ENCODE measurements at regions not wholly inside any gene's neighbourhood (a gene's known extent, or its start where the extent isn't known, plus 50 kb on each side); places are given as distances from the start of the nearest gene placed in this dataset.

GRCh38 chr3:148126956-148127355, 570.7 kb upstream of the AGTR1 start:
- DNase-seq (ENCODE audit: low read depth in 2 of 3, low spot score in 2 of 3): no peak

- DNase-seq (ENCODE audit: low read depth in 2 of 3, low spot score in 2 of 3): no peak
Measured at GRCh38 chr3:148128136-148128535, 569.6 kb upstream of the AGTR1 start.

- DNase-seq (ENCODE audit: low read depth in 2 of 3, low spot score in 2 of 3): no peak
Measured at GRCh38 chr3:148131990-148132638, 565.6 kb upstream of the AGTR1 start.

GRCh38 chr3:148136816-148137215, 560.9 kb upstream of the AGTR1 start:
- no peak for DNase-seq (ENCODE audit: low read depth in 2 of 3, low spot score in 2 of 3)

GRCh38 chr3:148146241-148146640, 551.5 kb upstream of the AGTR1 start:
- no peak for DNase-seq (ENCODE audit: low read depth in 2 of 3, low spot score in 2 of 3)

GRCh38 chr3:148146947-148147826, 550.5 kb upstream of the AGTR1 start:
- DNase-seq (ENCODE audit: low read depth in 2 of 3, low spot score in 2 of 3): no peak

- no peak for DNase-seq (ENCODE audit: low read depth in 2 of 3, low spot score in 2 of 3)
Measured at GRCh38 chr3:148147903-148148302, 549.8 kb upstream of the AGTR1 start.

GRCh38 chr3:148149556-148149955, 548.1 kb upstream of the AGTR1 start:
- DNase-seq (ENCODE audit: low read depth in 2 of 3, low spot score in 2 of 3): no peak

- no peak for DNase-seq (ENCODE audit: low read depth in 2 of 3, low spot score in 2 of 3)
Measured at GRCh38 chr3:148150141-148150540, 547.6 kb upstream of the AGTR1 start.

GRCh38 chr3:148158210-148158609, 539.5 kb upstream of the AGTR1 start:
- no peak for DNase-seq (ENCODE audit: low read depth in 2 of 3, low spot score in 2 of 3)

- no peak for DNase-seq (ENCODE audit: low read depth in 2 of 3, low spot score in 2 of 3)
Measured at GRCh38 chr3:148162132-148162531, 535.6 kb upstream of the AGTR1 start.

GRCh38 chr3:148168347-148168746, 529.4 kb upstream of the AGTR1 start:
- DNase-seq (ENCODE audit: low read depth in 2 of 3, low spot score in 2 of 3): no peak

GRCh38 chr3:148173851-148174250, 523.9 kb upstream of the AGTR1 start:
- DNase-seq (ENCODE audit: low read depth in 2 of 3, low spot score in 2 of 3): no peak

GRCh38 chr3:148175214-148175613, 522.5 kb upstream of the AGTR1 start:
- no peak for DNase-seq (ENCODE audit: low read depth in 2 of 3, low spot score in 2 of 3)

GRCh38 chr3:148178503-148178902, 519.2 kb upstream of the AGTR1 start:
- no peak for DNase-seq (ENCODE audit: low read depth in 2 of 3, low spot score in 2 of 3)

GRCh38 chr3:148184798-148185197, 512.9 kb upstream of the AGTR1 start:
- DNase-seq (ENCODE audit: low read depth in 2 of 3, low spot score in 2 of 3): no peak

- DNase-seq (ENCODE audit: low read depth in 2 of 3, low spot score in 2 of 3): no peak
Measured at GRCh38 chr3:148186881-148187280, 510.8 kb upstream of the AGTR1 start.

- no peak for DNase-seq (ENCODE audit: low read depth in 2 of 3, low spot score in 2 of 3)
Measured at GRCh38 chr3:148187296-148187695, 510.4 kb upstream of the AGTR1 start.

- no peak for DNase-seq (ENCODE audit: low read depth in 2 of 3, low spot score in 2 of 3)
Measured at GRCh38 chr3:148190441-148190990, 507.2 kb upstream of the AGTR1 start.

GRCh38 chr3:148191966-148192365, 505.7 kb upstream of the AGTR1 start:
- DNase-seq (ENCODE audit: low read depth in 2 of 3, low spot score in 2 of 3): no peak

- no peak for DNase-seq (ENCODE audit: low read depth in 2 of 3, low spot score in 2 of 3)
Measured at GRCh38 chr3:148197061-148197460, 500.6 kb upstream of the AGTR1 start.

GRCh38 chr3:148202386-148202785, 495.3 kb upstream of the AGTR1 start:
- DNase-seq (ENCODE audit: low read depth in 2 of 3, low spot score in 2 of 3): peak in 2 of 3 donors; percentile 4 to 34
